ENCODE measurements at regions not wholly inside any gene's neighbourhood (a gene's known extent, or its start where the extent isn't known, plus 50 kb on each side); places are given as distances from the start of the nearest gene placed in this dataset.
A peak's percentile ranks its signal among the peaks of the same experiment; 100 is the strongest.

- peak; percentile 79 for DNase-seq (ENCODE audit: low read depth, low spot score)
Observed at GRCh38 chr4:128601991-128602695, 207.4 kb upstream of the JADE1 start.

GRCh38 chr4:128600996-128601871 is 208.3 kb upstream of the JADE1 start:
- peak; percentile 98 for DNase-seq (ENCODE audit: low read depth, low spot score)

DNA sequence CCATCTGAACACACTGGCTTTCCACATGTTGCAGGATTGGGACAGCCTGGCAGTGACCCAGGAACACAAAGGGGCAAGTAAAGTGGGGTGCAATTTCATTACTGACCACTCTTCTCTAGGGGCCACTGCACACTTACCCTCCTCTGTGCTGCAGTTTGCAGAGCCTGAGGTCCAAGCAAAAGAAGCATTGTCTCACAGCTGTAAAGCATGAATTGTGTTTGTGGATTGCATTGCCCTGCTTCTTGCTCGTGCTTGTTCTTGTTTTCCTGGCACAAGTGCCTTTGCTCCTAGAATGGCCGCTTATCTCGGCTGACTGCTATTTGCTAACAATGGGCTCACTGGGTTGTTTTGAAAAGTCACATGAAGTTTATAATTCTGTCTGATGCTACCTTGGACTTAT is 209.1 kb upstream of the JADE1 start:
- peak; percentile 62 for DNase-seq (ENCODE audit: low read depth, low spot score)

GRCh38 chr4:128597500-128597899 is 212.0 kb upstream of the JADE1 start:
- no peak for DNase-seq (ENCODE audit: low read depth, low spot score)

DNA sequence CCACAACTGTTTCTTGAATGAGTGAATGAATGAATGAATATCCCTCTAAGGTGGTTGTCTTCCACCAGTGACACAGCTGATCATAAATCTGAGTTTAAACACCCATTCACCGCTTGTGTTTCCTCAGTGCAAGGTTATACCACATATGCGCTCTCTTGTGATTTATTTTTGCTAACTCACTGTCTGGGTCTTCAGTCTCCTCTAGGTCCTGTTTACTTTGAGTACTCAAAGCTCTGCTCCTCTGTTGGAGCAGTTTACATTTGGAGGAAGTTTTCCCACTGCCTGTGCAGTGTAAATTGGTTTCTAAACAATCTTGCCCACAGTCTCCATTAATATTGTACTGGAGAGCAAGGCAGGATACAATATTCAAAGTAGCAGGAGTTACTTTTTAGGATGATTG is 212.6 kb upstream of the JADE1 start:
- no peak for DNase-seq (ENCODE audit: low read depth, low spot score)

DNA sequence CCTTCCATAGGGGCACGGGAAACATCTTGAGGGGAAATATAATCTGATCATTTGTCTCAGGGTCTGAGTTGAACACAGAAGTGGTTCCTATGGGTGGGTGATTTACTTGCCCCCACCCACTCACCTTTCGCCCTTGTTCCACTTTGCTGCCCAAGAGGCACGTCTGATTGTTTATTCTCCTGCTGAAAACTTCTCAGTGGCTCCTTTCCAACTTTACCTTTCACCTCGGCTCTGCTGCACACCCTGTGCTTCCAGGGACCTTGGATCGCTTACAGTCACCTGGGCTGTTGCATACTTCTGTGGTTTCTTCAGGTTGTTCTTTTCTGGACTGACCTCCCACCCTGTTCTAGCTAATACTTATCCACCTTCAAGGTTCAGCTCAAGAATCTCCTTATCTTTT is 213.4 kb upstream of the JADE1 start:
- no peak for DNase-seq (ENCODE audit: low read depth, low spot score)

DNA sequence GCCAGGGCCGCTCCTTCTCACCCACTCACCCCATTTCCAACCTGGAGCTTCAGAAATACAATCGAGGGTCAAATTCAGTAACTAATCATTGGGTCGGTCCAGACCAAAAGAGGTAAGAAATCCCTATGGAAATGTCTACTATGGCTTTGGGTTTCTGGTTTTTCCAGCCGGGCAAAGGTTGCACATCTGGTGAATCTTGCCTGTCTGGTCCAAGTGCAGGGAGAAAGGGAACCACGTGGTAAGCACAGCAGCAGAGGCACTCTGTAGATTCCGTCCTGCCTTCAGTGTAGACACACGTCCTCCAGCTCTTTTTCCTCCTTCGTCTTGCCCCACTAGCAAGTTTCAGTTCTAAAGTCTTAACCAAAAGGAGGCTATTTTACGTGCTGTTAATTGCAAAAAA is 218.0 kb upstream of the JADE1 start:
- no peak for DNase-seq (ENCODE audit: low read depth, low spot score)

- DNase-seq (ENCODE audit: low read depth, low spot score): peak; percentile 46
Observed at GRCh38 chr4:128590773-128591172, 218.7 kb upstream of the JADE1 start.

- DNase-seq (ENCODE audit: low read depth, low spot score): peak; percentile 54
Observed at GRCh38 chr4:128590034-128590740, 219.3 kb upstream of the JADE1 start.

- DNase-seq (ENCODE audit: low read depth, low spot score): no peak
Observed at GRCh38 chr4:128589384-128589965, 220.0 kb upstream of the JADE1 start.

- DNase-seq (ENCODE audit: low read depth, low spot score): no peak
Observed at GRCh38 chr4:128587382-128587781, 222.1 kb upstream of the JADE1 start.

- no peak for DNase-seq (ENCODE audit: low read depth, low spot score)
Observed at GRCh38 chr4:128583753-128584712, 225.5 kb upstream of the JADE1 start.

DNA sequence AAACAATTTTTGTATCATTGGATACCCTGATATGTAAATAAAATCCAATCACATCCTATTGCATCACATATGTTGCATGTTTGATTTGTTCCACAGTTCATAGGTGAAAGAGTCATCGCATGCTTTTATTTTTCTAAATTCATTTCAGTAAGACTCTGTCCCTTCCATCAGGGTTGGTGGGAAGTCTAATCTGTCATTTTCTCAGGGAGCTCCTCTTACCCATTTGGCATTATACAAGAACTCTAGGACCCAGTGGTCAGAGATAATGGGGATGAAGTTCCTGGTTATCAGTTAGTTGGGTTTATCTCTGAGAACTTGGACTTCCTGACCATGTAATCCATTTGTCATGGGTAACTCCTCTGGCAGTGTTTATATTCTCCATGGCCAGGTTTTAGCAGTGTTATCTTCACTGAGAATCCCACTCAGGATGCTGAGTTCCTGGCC is 227.1 kb upstream of the JADE1 start:
- no peak for DNase-seq (ENCODE audit: low read depth, low spot score)

GRCh38 chr4:128579154-128579853 is 230.2 kb upstream of the JADE1 start:
- DNase-seq (ENCODE audit: low read depth, low spot score): no peak

DNA sequence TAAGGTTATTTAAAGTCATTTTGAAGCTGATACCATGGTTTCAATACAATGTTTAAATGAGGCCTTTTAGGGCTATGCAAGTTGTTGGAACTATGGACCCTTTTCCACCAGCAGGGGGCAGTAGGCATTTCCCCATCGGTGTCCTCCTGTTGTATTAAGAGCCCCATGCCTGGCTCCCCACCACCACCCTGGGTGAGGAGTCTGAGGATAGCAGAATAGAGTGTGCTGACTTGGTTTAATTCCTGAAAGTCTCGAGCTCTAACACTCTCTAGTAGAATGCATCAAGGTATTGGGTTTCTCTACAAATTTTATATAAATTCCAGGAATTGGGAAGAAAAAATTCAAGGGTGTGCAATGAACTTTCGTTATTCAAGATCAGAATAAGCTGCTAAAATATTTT is 234.8 kb upstream of the JADE1 start:
- peak; percentile 76 for DNase-seq (ENCODE audit: low read depth, low spot score)

GRCh38 chr4:128573781-128574508 is 235.6 kb upstream of the JADE1 start:
- peak; percentile 84 for DNase-seq (ENCODE audit: low read depth, low spot score)

DNA sequence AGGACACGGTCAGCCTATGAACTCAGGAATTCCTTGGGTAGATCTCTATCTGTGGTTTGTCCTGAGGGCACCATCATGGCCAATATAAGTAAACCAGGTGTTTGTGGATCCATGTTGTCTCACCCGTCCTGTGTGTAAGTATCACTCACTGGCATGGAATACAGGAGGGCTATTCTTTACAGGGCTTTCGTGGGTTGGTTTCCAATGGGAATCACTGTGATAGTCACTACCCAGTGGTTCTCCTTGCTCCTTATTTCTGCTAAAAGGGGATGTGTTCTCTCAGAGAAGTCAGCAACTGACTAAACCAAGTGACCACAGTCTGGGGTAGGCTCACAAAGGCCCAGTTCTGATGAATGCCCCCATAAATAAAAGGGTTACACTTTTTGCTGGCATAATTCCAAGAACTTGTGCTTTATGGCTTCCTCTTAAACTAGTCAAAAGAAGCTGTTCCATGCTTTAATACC is 236.7 kb upstream of the JADE1 start:
- DNase-seq (ENCODE audit: low read depth, low spot score): peak; percentile 36

DNA sequence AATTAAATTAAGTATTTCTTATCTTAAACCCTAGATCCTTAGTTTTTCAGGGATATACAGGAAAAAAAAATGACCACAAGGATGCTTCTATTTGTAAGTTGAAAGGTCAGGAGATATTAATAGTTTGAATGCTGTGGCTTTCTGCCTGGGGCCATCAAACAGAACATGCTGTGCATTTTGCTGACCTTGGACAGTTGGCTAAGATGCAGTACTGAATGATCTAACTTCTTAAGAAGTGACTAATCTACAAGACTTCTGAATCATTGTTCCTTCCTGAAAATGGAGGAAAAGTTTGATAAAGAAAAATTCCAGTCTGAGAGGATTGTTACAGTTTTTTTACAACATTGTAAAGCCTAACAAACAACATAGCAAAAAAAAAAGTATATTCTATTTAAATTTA is 237.8 kb upstream of the JADE1 start:
- peak; percentile 85 for DNase-seq (ENCODE audit: low read depth, low spot score)

DNA sequence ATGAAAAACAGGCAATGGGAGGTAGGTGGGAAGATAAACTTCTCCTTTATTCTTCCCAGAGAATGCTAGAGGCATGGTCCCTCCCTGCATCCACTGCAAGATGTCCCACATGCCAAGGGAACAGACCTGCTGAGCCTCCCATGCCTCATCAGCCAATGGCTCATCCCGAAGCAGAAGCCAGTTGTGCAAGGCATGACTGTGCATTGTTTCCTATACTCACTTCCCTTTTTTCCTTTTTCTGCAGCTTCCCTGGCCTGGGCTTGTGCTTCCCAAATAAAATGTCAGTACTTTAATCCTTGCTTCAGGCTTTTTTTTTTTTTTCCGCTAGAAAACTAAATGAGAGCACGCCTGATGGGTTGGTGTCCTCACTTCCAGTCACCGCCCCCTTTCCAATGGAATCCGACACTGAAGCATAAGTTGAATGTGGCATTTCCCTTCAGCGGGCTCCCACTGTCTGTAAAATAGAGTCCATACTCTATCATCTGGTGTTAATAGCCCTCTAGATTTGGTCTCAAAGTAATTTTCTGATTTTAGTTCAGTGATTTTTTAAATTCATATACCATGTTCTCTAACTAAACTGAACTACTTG is 239.0 kb upstream of the JADE1 start:
- DNase-seq (ENCODE audit: low read depth, low spot score): no peak
